Retinal pigment epithelial cell (primary cell): ENCODE measurements at regions not wholly inside any gene's neighbourhood (a gene's known extent, or its start where the extent isn't known, plus 50 kb on each side); places are given as distances from the start of the nearest gene placed in this dataset.

ENCODE experiments used
- DNase-seq: peaks from one replicate; pipeline ENCODE4 v3.0.0-alpha.2; 2010; ENCODE audit warnings: low read depth
- H3K4me3 ChIP-seq: 2 replicates; pipeline ENCODE4 v1.5.1; 2011; ENCODE audit warnings: mild to moderate bottlenecking, low read length, control low read depth, moderate library complexity
- TF ChIP-seq, protein P1 (sequence below): conservative IDR thresholded peaks from 2 replicates; pipeline ENCODE4 v1.5.1; 2011; ENCODE audit warnings: low read depth, low read length, control low read depth, inconsistent platforms

DNA sequence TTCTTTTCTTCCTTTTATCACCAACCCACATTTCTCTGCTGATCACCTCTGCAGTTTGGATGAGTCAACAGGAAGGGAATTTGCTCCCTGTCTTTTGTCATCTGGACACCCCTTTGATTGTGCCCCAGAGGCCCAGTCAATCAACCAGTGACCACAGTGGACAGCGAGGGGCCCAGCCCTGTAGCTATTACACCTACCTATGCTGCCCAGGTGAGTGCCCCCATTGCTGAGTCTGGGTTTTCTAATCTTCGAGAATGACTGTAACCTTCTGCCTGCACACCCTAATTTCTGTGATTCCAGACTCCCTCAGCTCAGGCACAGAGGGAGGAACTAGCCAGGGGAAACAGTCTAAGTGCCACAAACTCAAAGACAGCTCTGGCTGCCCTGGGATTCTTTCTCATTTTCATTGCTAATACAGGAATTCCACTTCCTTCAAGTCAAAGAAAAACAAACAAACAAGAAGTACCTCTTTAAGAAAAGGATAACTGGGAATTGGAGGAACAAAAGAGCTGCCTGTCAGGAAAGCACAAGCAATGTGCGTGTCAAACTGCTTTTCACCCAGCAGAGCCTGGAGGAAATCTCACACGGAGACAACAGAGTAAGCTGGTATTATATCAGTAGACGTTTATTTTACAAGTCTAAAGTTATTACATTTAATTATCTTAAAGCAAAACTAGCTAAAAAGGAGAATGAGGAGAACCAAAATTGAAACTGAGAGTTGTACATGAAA is 311.1 kb downstream of the AJAP1 start:
- TF ChIP-seq, protein P1, sequence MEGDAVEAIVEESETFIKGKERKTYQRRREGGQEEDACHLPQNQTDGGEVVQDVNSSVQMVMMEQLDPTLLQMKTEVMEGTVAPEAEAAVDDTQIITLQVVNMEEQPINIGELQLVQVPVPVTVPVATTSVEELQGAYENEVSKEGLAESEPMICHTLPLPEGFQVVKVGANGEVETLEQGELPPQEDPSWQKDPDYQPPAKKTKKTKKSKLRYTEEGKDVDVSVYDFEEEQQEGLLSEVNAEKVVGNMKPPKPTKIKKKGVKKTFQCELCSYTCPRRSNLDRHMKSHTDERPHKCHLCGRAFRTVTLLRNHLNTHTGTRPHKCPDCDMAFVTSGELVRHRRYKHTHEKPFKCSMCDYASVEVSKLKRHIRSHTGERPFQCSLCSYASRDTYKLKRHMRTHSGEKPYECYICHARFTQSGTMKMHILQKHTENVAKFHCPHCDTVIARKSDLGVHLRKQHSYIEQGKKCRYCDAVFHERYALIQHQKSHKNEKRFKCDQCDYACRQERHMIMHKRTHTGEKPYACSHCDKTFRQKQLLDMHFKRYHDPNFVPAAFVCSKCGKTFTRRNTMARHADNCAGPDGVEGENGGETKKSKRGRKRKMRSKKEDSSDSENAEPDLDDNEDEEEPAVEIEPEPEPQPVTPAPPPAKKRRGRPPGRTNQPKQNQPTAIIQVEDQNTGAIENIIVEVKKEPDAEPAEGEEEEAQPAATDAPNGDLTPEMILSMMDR = no peak
- no peak for DNase-seq
- H3K4me3 ChIP-seq = no peak overlapping the region

- TF ChIP-seq, protein P1 = no peak
- H3K4me3 ChIP-seq = no peak overlapping the region
- no peak for DNase-seq
Observed at GRCh38 chr1:4964634-4965345, 310.4 kb downstream of the AJAP1 start.

DNA sequence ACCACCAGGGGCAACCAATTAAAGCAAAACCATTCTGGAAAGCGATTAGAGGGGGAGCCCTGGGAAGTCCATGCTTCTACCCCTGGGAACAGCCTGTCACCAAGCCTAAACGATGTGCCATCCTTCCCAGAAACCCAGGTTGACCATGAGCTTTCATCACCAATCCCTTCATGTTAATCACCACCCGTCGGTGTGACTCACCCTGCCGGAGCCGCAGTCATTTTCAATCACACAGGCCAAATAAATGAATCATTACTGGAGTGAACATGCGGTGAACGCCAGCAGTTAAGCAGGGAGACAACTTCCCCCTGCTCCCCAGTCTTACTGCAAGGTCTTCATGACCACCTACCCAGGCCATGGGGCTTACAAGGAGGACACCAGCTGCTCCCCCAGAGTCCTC is 308.8 kb downstream of the AJAP1 start:
- DNase-seq = no peak
- TF ChIP-seq, protein P1 = no peak
- no peak overlapping the region for H3K4me3 ChIP-seq

GRCh38 chr1:4962836-4963235 is 308.4 kb downstream of the AJAP1 start:
- DNase-seq = no peak
- no peak overlapping the region for H3K4me3 ChIP-seq
- TF ChIP-seq, protein P1 = no peak

GRCh38 chr1:4961935-4962645 is 307.7 kb downstream of the AJAP1 start:
- no peak overlapping the region for H3K4me3 ChIP-seq
- no peak for DNase-seq
- TF ChIP-seq, protein P1 = no peak

DNA sequence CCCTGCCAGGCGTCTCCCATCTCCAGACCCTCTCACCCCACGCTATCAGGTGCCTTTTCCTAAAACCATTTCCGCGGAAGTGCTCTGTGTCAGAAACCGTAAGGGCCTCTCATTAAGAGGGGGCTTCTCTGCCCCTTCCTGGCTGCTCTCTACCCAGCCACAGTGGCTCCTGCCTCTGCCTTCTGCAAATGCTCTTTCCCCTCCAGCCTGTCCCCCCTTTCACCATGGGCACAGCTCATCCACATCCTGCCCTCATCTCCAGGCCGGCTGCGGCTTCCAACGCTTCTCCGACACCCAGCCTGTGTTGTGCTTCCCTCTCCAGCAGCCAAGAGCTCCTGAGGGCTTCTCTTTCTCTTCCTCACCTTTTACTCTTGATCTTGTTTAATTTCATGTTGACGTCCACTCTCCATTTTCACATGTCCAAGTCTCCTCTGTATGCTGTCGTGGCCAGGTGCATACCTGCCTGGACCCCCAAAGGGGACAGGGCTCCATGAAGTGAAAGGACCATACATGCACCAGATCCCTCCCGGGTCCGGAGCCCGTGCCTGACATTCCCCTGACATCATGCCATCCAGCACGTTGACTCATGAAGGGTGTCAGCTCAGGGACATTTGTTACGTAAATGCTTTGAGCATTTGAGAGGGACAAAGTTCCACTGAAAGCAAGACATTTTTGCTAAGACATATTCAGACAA is 306.5 kb downstream of the AJAP1 start:
- no peak for DNase-seq
- H3K4me3 ChIP-seq = no peak overlapping the region
- TF ChIP-seq, protein P1 = no peak
